IPS-15b (cell line): ENCODE measurements at regions not wholly inside any gene's neighbourhood (a gene's known extent, or its start where the extent isn't known, plus 50 kb on each side); places are given as distances from the start of the nearest gene placed in this dataset.

Source experiments
- H3K27me3 ChIP-seq: one replicate; pipeline ENCODE4 v1.6.1; 2013; ENCODE audit warnings: low read length; ENCODE audit not compliant: control insufficient read depth, insufficient read depth
- H3K36me3 ChIP-seq: one replicate; pipeline ENCODE4 v1.6.1; 2013; ENCODE audit warnings: low read length; ENCODE audit not compliant: control insufficient read depth, insufficient read depth
- H3K4me1 ChIP-seq: one replicate; pipeline ENCODE4 v1.6.1; 2013; ENCODE audit warnings: mild to moderate bottlenecking, low read length; ENCODE audit not compliant: control insufficient read depth, insufficient read depth
- H3K4me3 ChIP-seq: one replicate; pipeline ENCODE4 v1.5.1; 2013; ENCODE audit warnings: low read depth, low read length
- H3K9ac ChIP-seq: one replicate; pipeline ENCODE4 v1.6.1; 2013; ENCODE audit warnings: low read depth, mild to moderate bottlenecking, low read length
- H3K9me3 ChIP-seq: one replicate; pipeline ENCODE4 v1.6.1; 2013; ENCODE audit warnings: mild to moderate bottlenecking, low read length; ENCODE audit not compliant: control insufficient read depth, insufficient read depth

GRCh38 chr4:180734753-180735432, 1508.3 kb upstream of the TENM3 start:
- Histone ChIP-seq H3K9me3 (no peaks in the 10 kb centered on the region), H3K4me3 (no peak overlapping the region), H3K36me3 (no peaks in the 10 kb centered on the region), H3K27me3 (no peaks in the 10 kb centered on the region), H3K4me1 (no peaks in the 10 kb centered on the region), H3K9ac (no peak overlapping the region)

- Histone ChIP-seq H3K36me3 (no peaks in the 10 kb centered on the region), H3K9ac (no peak overlapping the region), H3K27me3 (no peaks in the 10 kb centered on the region), H3K4me3 (no peak overlapping the region), H3K9me3 (no peaks in the 10 kb centered on the region), H3K4me1 (no peaks in the 10 kb centered on the region)
Measured at GRCh38 chr4:180741703-180742102, 1501.5 kb upstream of the TENM3 start.

GRCh38 chr4:180745019-180745418, 1498.2 kb upstream of the TENM3 start:
- Histone ChIP-seq H3K9me3 (no peaks in the 10 kb centered on the region), H3K4me3 (no peak overlapping the region), H3K36me3 (no peaks in the 10 kb centered on the region), H3K9ac (no peak overlapping the region), H3K27me3 (no peaks in the 10 kb centered on the region), H3K4me1 (no peaks in the 10 kb centered on the region)

GRCh38 chr4:180751009-180751408, 1492.2 kb upstream of the TENM3 start:
- Histone ChIP-seq H3K9ac (no peak overlapping the region), H3K36me3 (no peaks in the 10 kb centered on the region), H3K9me3 (no peaks in the 10 kb centered on the region), H3K4me3 (no peak overlapping the region), H3K27me3 (no peaks in the 10 kb centered on the region), H3K4me1 (no peaks in the 10 kb centered on the region)

GRCh38 chr4:180757927-180758326, 1485.3 kb upstream of the TENM3 start:
- Histone ChIP-seq H3K27me3 (no peaks in the 10 kb centered on the region), H3K4me1 (no peaks in the 10 kb centered on the region), H3K9me3 (no peaks in the 10 kb centered on the region), H3K4me3 (no peak overlapping the region), H3K9ac (no peak overlapping the region), H3K36me3 (no peaks in the 10 kb centered on the region)

GRCh38 chr4:180766045-180766444, 1477.2 kb upstream of the TENM3 start:
- Histone ChIP-seq H3K9ac (no peak overlapping the region), H3K36me3 (no peaks in the 10 kb centered on the region), H3K27me3 (no peaks in the 10 kb centered on the region), H3K4me1 (peaks cover 8% of the 10 kb centered on the region), H3K4me3 (no peak overlapping the region), H3K9me3 (peaks cover 7% of the 10 kb centered on the region)

- Histone ChIP-seq H3K9me3 (peaks cover 7% of the 10 kb centered on the region), H3K4me3 (no peak overlapping the region), H3K9ac (no peak overlapping the region), H3K27me3 (no peaks in the 10 kb centered on the region), H3K36me3 (no peaks in the 10 kb centered on the region), H3K4me1 (peaks cover 8% of the 10 kb centered on the region)
Measured at GRCh38 chr4:180766944-180767729, 1476.1 kb upstream of the TENM3 start.

- Histone ChIP-seq H3K4me3 (no peak overlapping the region), H3K9ac (no peak overlapping the region), H3K36me3 (no peaks in the 10 kb centered on the region), H3K4me1 (peaks cover 8% of the 10 kb centered on the region), H3K9me3 (peaks cover 7% of the 10 kb centered on the region), H3K27me3 (no peaks in the 10 kb centered on the region)
Measured at GRCh38 chr4:180768610-180769009, 1474.6 kb upstream of the TENM3 start.

GRCh38 chr4:180769791-180770190, 1473.4 kb upstream of the TENM3 start:
- no peak overlapping the region for H3K4me3 ChIP-seq
- peaks cover 8% of the 10 kb centered on the region for H3K4me1 ChIP-seq
- no peaks in the 10 kb centered on the region for H3K27me3 ChIP-seq

GRCh38 chr4:180770265-180770664, 1472.9 kb upstream of the TENM3 start:
- Histone ChIP-seq H3K4me3 (no peak overlapping the region), H3K9me3 (peaks cover 7% of the 10 kb centered on the region), H3K36me3 (no peaks in the 10 kb centered on the region), H3K27me3 (no peaks in the 10 kb centered on the region), H3K9ac (no peak overlapping the region), H3K4me1 (peaks cover 8% of the 10 kb centered on the region)

More at GRCh38 chr4:180769791-180770190, 1473.4 kb upstream of the TENM3 start:
- Histone ChIP-seq H3K9ac (no peak overlapping the region), H3K36me3 (no peaks in the 10 kb centered on the region), H3K9me3 (peaks cover 7% of the 10 kb centered on the region)

- no peaks in the 10 kb centered on the region for H3K9me3 ChIP-seq
- no peaks in the 10 kb centered on the region for H3K4me1 ChIP-seq
- H3K27me3 ChIP-seq, result no peaks in the 10 kb centered on the region
- no peak overlapping the region for H3K9ac ChIP-seq
- no peak overlapping the region for H3K4me3 ChIP-seq
- no peaks in the 10 kb centered on the region for H3K36me3 ChIP-seq
Measured at GRCh38 chr4:180784940-180785339, 1458.3 kb upstream of the TENM3 start.

GRCh38 chr4:180788729-180789128, 1454.5 kb upstream of the TENM3 start:
- H3K27me3 ChIP-seq, result no peaks in the 10 kb centered on the region
- H3K9me3 ChIP-seq, result no peaks in the 10 kb centered on the region
- no peak overlapping the region for H3K9ac ChIP-seq
- H3K4me3 ChIP-seq, result no peak overlapping the region
- peaks cover 7% of the 10 kb centered on the region for H3K4me1 ChIP-seq
- H3K36me3 ChIP-seq, result no peaks in the 10 kb centered on the region
